NCI-H526 (cell line): ENCODE measurements at regions not wholly inside any gene's neighbourhood (a gene's known extent, or its start where the extent isn't known, plus 50 kb on each side); places are given as distances from the start of the nearest gene placed in this dataset.

Source experiments
- DNase-seq, 2 experiments: peaks; one replicate each; lab custom pipeline; 2025; lab: John Stamatoyannopoulos, UW

GRCh38 chr2:171225302-171225980 is 64.7 kb upstream of the TLK1 start:
- DNase-seq: no peak

- no peak for DNase-seq
Measured at GRCh38 chr2:171217330-171217729, 56.6 kb upstream of the TLK1 start.

- no peak for DNase-seq
Measured at GRCh38 chr2:171216631-171217030, 55.9 kb upstream of the TLK1 start.

GRCh38 chr2:171214093-171214492 is 53.4 kb upstream of the TLK1 start:
- DNase-seq: no peak

- no peak for DNase-seq
Measured at GRCh38 chr2:171210864-171211431, 50.3 kb upstream of the TLK1 start.
